GF-D8 (cell line): ENCODE measurements at regions not wholly inside any gene's neighbourhood (a gene's known extent, or its start where the extent isn't known, plus 50 kb on each side); places are given as distances from the start of the nearest gene placed in this dataset.

Source experiments
- DNase-seq: peaks from one replicate; lab custom pipeline; 2025; lab: John Stamatoyannopoulos, UW

DNA sequence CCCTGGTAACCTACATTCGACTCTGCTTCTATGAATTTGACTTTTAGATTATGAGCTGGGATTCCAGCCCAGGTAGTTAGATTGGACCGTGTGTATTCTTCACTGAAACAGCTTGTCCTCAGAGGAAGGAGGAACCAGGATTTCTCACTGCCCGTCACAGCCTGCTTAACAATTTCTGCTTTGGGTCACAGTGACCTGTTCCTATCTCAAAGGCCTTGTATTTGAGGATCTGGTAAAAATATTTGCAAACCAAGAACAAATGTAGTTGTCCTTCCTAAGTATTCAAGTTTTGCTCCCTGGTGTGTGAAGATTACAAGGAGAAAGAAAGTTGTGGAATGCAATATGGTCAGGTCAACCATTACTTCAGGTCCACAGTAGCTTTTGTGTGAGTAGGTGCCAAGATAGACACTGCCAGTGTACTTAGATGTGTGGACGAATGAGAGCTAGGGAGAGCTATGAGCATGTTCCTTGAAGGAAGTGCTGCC, 55.1 kb downstream of the KIF4B start:
- DNase-seq, result no peak

GRCh38 chr5:155069961-155070360, 56.4 kb downstream of the KIF4B start:
- no peak for DNase-seq

DNA sequence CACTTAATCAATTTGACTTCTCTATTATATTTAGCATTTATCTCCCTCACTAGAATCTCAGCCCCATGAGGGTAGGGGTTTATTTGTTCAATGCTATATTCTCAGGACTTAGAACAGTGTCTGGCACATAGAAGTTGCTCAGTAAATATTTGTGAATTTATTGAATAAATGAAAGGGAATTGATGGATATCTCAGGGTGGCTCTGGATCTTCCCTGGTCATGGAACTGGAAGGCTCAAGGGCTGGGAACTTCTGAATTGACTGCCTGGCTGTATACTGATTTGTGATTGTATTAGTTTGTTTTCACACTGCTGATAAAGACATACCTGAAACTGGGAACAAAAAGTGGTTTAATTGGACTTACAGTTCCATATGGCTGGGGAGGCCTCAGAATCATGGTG, 57.2 kb downstream of the KIF4B start:
- DNase-seq, result no peak

GRCh38 chr5:155076379-155076778, 62.8 kb downstream of the KIF4B start:
- no peak for DNase-seq

DNA sequence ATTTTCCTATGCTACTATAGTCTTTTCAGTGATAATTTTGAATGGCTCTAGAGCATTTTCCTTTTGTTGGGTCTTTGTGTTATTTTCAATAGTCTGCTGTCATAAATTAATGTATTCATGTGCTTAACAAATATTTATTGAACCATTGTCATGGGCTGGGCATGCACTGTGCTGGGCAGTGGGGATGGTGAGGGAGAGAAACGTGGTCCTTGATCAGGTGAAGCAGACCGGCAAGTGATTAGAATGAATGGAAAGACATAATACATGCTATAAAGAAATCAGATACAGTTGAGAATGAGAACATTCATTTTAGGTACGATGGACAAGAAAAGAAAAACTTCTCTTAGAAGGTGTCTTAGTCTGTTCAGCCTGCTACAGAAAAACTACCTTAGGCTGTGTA, 66.1 kb downstream of the KIF4B start:
- no peak for DNase-seq

DNA sequence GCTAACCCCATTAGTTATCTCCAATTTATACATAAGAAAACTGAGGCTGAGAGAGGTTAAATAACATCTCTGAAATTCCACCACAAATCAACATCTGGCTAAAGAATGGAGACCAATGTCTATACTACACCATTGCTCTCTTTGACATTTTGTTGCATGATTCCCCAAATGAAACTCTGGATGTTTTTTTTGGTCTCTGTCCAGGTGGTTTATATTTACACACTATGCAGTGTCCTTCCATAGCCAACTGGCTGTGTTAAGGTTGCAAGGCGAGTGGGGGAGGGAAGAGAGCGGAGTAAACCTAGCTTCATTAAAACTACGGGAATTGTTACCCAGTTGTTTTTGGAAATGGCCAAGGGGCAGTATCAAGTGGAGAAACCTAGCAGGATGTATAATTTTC, 67.2 kb downstream of the KIF4B start:
- DNase-seq, result no peak

DNA sequence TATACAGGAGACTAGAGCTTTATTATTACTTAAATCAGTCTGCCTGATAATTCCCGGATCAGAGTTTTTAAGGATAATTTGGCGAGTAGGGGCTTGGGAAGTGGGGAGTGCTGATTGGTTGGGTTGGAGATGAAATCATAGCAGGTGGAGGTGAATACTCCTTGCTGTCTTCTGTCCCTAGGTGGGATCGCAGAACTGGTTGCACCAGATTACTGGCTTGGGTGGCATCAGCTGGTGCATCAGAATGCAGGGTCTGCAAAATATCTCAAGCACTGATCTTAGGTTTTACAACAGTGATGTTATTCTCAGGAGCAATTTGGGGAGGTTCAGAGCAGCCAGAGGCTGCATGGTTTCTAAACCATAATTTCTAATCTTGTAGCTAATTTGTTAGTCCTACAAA, 68.1 kb downstream of the KIF4B start:
- DNase-seq, result no peak

DNA sequence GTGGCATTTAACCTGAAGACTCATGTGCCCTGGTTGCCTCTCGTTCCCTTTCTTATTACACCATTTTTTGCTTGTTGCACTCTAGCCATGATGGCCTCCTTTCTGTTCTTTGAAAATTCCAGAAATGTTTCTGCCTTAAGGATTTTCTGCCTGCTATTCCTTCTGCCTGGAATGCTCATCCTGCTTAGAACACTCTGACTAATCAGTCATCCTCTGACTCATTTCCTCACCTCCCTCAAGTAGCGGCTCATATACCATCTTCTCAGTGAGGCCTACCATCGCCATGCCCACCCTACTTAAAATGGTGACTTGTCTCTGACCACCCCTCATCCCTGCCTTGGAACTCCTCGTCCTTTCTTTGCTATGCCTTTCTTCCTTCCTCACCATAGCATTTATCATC, 68.8 kb downstream of the KIF4B start:
- DNase-seq, result no peak

GRCh38 chr5:155085282-155085989, 71.9 kb downstream of the KIF4B start:
- DNase-seq, result no peak

GRCh38 chr5:155087036-155087435, 73.5 kb downstream of the KIF4B start:
- DNase-seq, result no peak

DNA sequence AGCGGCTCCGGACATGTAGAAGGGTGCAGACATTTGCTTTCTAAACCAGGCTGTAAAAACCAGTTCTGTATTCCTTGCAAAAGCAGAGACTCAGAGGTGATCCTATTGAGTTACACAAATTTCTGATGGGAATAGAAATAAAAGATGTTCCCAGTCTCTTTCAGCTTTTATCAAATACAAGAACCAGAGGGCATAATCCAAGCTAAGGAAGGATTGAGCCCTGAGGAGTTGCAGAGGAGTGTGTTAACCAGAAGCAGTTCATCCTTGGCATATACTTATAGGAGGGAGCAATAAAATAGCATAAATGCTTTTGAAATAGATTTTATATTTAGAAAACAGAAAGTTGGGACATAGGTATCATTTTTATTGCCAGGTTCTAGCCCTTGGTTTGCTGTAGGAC, 75.3 kb downstream of the KIF4B start:
- no peak for DNase-seq

DNA sequence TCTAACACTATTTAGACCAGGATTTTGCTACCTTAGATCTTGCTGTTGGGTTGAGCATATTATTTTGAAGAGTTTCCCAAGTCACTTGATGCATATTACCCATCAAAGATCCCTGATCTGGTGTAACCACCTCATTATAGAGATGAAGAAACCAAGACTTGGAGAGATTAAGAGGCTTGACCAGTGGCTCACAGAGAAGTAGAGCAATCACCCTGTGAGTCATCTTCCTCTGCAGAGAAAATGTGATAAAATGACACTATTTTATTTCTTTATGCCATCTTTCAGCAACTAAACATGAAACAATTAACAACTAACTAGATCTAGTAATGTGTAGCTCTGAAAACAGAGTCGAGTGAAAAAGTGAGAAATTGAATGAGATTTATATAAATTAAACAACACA, 76.1 kb downstream of the KIF4B start:
- DNase-seq, result no peak

GRCh38 chr5:155091063-155091648, 77.6 kb downstream of the KIF4B start:
- no peak for DNase-seq

DNA sequence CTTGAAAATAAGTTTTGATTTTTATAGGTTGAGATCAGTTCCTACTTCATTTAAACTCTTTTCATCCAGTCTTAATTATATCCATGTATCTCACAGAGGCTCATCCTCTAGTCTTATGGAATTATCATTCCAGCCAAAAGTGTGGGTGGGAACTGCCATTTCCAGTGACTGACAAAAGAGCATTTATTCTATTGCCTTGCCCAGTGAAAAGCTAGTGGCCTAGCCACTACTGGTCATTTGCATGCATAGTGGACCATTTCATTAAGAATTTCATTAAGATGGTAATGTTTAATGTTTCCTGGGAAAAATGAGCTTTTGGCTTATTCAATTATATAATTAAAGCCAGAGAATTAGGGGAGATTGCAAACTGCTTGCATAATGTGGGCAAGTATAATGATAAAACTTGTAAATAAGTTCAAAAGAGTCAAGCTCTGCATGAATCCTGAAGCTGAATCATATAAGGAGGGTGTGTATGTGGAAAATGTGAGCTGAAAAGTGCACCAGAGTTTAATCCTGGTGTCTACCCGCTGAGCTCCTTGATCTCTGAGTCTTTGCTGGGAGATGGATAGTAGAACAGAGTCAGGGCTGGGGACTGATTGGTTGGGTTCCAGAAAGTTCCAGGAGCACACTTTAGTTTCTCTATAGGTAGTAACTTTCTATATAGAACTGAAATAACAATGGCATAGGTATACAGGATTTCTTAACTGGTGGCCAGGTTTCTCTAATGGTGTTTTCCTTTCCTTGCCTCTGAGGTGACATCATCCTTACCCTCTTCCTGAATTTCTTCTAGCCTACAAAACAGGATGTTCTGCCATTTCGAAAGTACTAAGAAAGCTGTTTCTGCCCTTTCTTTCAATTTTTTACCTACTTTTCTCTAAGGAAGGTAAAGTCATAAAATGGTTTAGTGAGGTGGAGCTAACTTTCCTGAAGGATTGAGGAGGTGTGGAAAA, 78.5 kb downstream of the KIF4B start:
- no peak for DNase-seq

DNA sequence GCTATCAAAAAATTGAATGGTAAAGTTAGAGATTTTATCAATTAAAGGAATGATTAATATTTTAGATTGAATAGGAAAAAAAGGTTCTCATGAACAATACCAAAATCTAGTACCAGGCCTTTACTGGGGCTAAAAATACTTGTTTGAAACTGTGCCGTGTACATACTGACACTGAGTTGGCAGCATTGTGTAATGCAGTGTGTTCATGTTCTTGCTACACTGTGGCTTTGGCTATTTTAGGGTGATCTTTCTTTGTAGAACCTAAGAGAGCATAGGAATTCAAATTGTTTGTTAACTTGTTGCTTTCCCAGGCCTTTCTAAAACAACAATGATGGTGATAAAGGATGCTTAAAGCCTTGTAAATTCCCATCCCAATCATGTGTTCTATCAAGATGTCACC, 80.9 kb downstream of the KIF4B start:
- DNase-seq, result no peak

DNA sequence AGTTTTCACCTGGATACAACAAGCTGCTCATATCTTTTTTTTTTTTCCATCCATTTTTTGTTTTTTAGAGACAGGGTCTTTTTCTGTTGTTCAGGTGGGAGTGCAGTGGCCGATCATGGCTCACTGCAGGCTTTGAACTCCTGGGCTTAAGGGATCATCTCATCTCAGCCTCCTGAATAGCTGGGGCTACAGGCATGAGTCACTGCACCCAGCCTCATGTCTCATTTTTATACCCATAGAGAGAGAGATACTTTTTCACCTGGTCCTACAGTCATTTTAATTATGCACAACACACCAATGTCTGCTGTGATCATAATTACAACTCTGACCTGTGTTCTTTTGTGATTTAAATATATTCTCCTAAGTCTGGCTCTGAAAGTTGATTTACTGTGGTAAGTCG, 84.4 kb downstream of the KIF4B start:
- no peak for DNase-seq

GRCh38 chr5:155098433-155098832, 84.9 kb downstream of the KIF4B start:
- DNase-seq, result no peak

GRCh38 chr5:155101697-155102096, 88.1 kb downstream of the KIF4B start:
- DNase-seq, result no peak

DNA sequence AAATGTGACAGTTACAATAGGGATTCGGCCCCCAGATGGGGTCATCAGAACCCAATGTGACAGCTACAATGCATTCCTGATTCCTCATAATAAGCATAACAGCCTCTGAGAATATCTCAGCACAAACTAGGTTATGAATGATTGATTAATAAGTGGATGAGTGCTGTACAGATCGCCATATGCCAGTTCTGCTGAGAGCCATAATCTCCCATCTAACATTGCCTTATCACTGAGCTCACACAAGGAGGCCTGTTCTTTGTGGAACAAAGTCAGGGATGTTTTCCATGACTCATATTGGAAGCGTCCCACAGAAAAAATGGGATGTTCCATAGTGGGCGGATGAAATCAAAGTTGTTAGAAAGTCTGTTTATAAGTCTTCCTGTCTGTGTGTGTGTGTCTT, 89.6 kb downstream of the KIF4B start:
- no peak for DNase-seq

GRCh38 chr5:155104441-155104840, 90.9 kb downstream of the KIF4B start:
- DNase-seq, result no peak

DNA sequence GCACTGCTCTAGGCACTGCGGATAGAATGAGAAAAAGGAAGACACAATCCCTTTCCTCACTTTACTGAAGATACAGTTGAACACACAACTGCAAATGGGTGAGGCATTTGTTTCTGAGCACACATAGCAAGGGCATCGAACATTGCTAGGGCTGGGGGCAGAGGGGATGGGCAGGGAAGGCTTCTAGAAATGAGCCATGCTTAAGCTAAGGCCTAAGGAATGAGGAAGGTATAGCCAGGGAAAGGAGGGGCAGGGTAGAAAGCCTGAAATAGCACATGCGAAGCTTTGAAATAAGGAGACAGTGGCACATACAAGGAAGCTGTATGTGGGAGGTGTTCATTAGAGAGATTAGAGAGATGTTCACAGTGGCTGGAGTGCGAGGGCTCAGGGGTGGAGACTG, 92.7 kb downstream of the KIF4B start:
- no peak for DNase-seq

DNA sequence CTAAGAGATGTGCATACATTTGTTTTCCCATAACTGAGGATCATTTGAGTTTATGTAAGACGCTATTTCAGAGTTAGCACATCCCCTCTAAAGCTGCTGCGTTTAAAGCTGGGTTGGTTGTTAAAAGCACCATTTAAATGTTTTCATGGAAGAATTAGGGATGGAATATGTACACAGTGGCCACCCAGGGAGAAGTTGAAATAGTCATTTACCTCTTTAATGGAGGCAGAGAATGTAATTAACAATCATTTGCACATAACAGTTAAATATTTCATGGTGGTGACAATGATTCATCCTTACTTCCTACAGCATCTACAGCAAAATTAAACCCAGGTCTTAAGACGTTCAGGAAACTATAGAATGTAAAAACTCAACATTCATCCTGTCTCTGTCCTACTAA, 100.3 kb downstream of the KIF4B start:
- DNase-seq, result no peak

DNA sequence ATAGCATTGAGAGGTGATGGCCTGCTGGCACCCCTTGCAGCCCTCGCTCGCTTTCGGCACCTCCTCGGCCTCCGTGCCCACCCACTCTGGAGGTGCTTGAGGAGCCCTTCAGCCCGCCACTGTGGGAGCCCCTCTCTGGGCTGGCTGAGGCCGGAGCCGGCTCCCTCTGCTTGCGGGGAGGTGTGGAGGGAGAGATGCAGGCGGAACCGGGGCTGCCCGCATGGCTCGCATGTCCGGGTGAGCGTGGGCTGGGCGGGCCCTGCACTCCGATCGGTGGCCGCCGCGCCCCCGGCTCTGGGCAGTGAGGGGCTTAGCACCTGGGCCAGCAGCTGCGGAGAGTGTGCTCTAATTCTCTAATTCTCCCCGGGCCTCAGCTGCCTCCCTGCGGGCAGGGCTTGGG, 101.1 kb downstream of the KIF4B start:
- no peak for DNase-seq
